K562 (cell line): ENCODE measurements at regions not wholly inside any gene's neighbourhood (a gene's known extent, or its start where the extent isn't known, plus 50 kb on each side); places are given as distances from the start of the nearest gene placed in this dataset.

ENCODE experiments used
- ATAC-seq: fragments of 200-7000 bp; cut with Tn5 transposase; 3 replicates; pipeline ENCODE4 v1.9.1; 2020; ENCODE audit warnings: moderate library complexity
- BruUV-seq: library from RNA; stranded (reverse); fragments of 400-500 nt; replicated peaks from 2 replicates; lab custom pipeline; 2021; lab: Mats Ljungman, UMichigan
- CTCF ChIA-PET: fragments of 300-600 bp; formaldehyde crosslinking; extraction: SDS; loops from one replicate; lab custom pipeline; 2021; ENCODE audit warnings: low intra/inter-chr PET ratio; lab: Yijun Ruan, JAX
- POLR2A ChIA-PET: fragments of 300-600, 350-650 bp; sonication (Branson Sonifier 250); formaldehyde crosslinking; extraction: SDS; loops from one replicate; lab custom pipeline; 2021; ENCODE audit warnings: antibody characterized with exemption, inconsistent platforms; lab: Yijun Ruan, JAX
- DNase-seq, 4 experiments: peaks; one replicate each; pipeline versions ENCODE4 v3.0.0 to v3.0.0-alpha.2; 2011 to 2018; ENCODE audit warnings: low spot score in 3 of 4, mixed read lengths in 3 of 4; ENCODE audit errors: extremely low read depth in 1 of 4
- FAIRE-seq: peaks from 2 replicates; lab custom pipeline; 2011; peaks lifted over from hg19 to GRCh38; lab: Jason Lieb, UNC
- H2AFZ ChIP-seq: 2 replicates; pipeline ENCODE4 v1.6.0; 2011; ENCODE audit warnings: low read depth, low read length, control low read depth, inconsistent platforms
- H3K27ac ChIP-seq: fragments of 200-600 bp; 3 replicates; pipeline ENCODE4 v1.8.0; 2011; ENCODE audit warnings: low read depth, mild to moderate bottlenecking, control low read depth, inconsistent platforms, low read length, moderate library complexity, mixed read lengths; ENCODE audit errors: extremely low read depth
- H3K27me3 ChIP-seq, 2 experiments: fragments of 300-600 bp in 1 of 2; 2 replicates in 1 of 2; 3 replicates in 1 of 2; pipeline versions ENCODE4 v1.6.0 to v1.8.0; 2011; ENCODE audit warnings: inconsistent platforms in 2 of 2, low read length in 2 of 2, mild to moderate bottlenecking in 1 of 2, mixed read lengths in 1 of 2, moderate library complexity in 1 of 2; ENCODE audit not compliant: control insufficient read depth in 2 of 2, insufficient read depth in 2 of 2
- H3K36me3 ChIP-seq: fragments of 300-600 bp; 3 replicates; pipeline ENCODE4 v1.8.0; 2011; ENCODE audit warnings: mild to moderate bottlenecking, low read length, inconsistent platforms; ENCODE audit not compliant: control insufficient read depth, insufficient read depth
- H3K4me1 ChIP-seq, 2 experiments: fragments of 200-600 bp in 1 of 2; replicated peaks in 1 of 2; 2 replicates in 1 of 2; 3 replicates in 1 of 2; pipeline versions ENCODE4 v1.5.1 to v1.8.0; 2011; ENCODE audit warnings: inconsistent platforms in 2 of 2, low read length in 2 of 2, mild to moderate bottlenecking in 1 of 2, mixed read lengths in 1 of 2, moderate library complexity in 1 of 2; ENCODE audit not compliant: control insufficient read depth in 2 of 2, insufficient read depth in 2 of 2
- H3K4me2 ChIP-seq: 2 replicates; pipeline ENCODE4 v1.6.1; 2011; ENCODE audit warnings: low read length, control low read depth, inconsistent platforms, mixed read lengths; ENCODE audit not compliant: insufficient read depth
- H3K4me3 ChIP-seq: fragments of 200-600 bp; sonication (generic), shearing (Covaris generic); 2 replicates; pipeline ENCODE4 v1.5.1; 2016; ENCODE audit warnings: control low read depth, inconsistent platforms
- H3K79me2 ChIP-seq: fragments of 200-600 bp; 3 replicates; pipeline ENCODE4 v1.8.0; 2011; ENCODE audit warnings: low read length, inconsistent platforms; ENCODE audit not compliant: control insufficient read depth, insufficient read depth
- H3K9ac ChIP-seq, 2 experiments: 2 replicates each; pipeline versions ENCODE4 v1.6.0 to v1.6.1; 2011; ENCODE audit warnings: low read depth in 2 of 2, low read length in 2 of 2, control low read depth in 1 of 2, inconsistent platforms in 1 of 2, mild to moderate bottlenecking in 1 of 2, mixed read lengths in 1 of 2; ENCODE audit not compliant: insufficient read depth in 1 of 2
- H3K9me1 ChIP-seq: one replicate; pipeline ENCODE4 v1.6.0; 2011; ENCODE audit warnings: inconsistent platforms, mild to moderate bottlenecking, low read length, moderate library complexity; ENCODE audit not compliant: control insufficient read depth, insufficient read depth
- H3K9me3 ChIP-seq: replicated peaks from 2 replicates; pipeline ENCODE4 v1.5.1; 2011; ENCODE audit warnings: low read depth, low read length, inconsistent platforms; ENCODE audit not compliant: control insufficient read depth, insufficient read depth
- H4K20me1 ChIP-seq: replicated peaks from 2 replicates; pipeline ENCODE4 v1.6.1; 2011; ENCODE audit warnings: low read length, inconsistent platforms, mixed read lengths; ENCODE audit not compliant: control insufficient read depth, insufficient read depth
- CSDE1 ChIP-seq, 2 experiments: fragments of 450-650 bp; IDR thresholded peaks; 2 replicates each; pipeline ENCODE4 v1.6.1; 2016; ENCODE audit warnings: mild to moderate bottlenecking in 1 of 2
- FOXA3 ChIP-seq, 2 experiments: fragments of 450-650 bp in 1 of 2; sonication (generic) in 1 of 2; formaldehyde crosslinking; IDR thresholded peaks in 1 of 2; conservative IDR thresholded peaks in 1 of 2; 2 replicates each; pipeline versions ENCODE4 v1.4.0 to v1.8.0; 2020 to 2022; ENCODE audit warnings: mild to moderate bottlenecking in 2 of 2, missing genetic modification reagents in 1 of 2
- HCFC1 ChIP-seq: IDR thresholded peaks from 2 replicates; pipeline ENCODE4 v1.6.1; 2012; ENCODE audit warnings: low read depth, low read length, improper control_type of control experiment
- PYGO2 ChIP-seq: fragments of 450-650 bp; IDR thresholded peaks from 2 replicates; pipeline ENCODE4 v1.6.1; 2016; ENCODE audit warnings: mild to moderate bottlenecking, missing genetic modification characterization, moderate library complexity, missing compliant biosample characterization
- RFX1 ChIP-seq: fragments of 450-650 bp; IDR thresholded peaks from 2 replicates; pipeline ENCODE4 v1.6.1; 2016; ENCODE audit warnings: mild to moderate bottlenecking, moderate library complexity
- ZNF224 ChIP-seq: sonication (generic); formaldehyde crosslinking; IDR thresholded peaks from 2 replicates; pipeline ENCODE4 v1.8.0; 2022; ENCODE audit warnings: mild to moderate bottlenecking, missing genetic modification reagents
- WGBS: fragments of 100-300 bp; shearing (Covaris generic); methylation state at CpG from one replicate; pipeline ENCODE4 v1.1.6; 2016; ENCODE audit warnings: low coverage, mixed read lengths; ENCODE audit not compliant: insufficient coverage; ENCODE audit errors: missing lambda C conversion rate; 5-methylcytosine and 5-hydroxymethylcytosine counted together
- in situ Hi-C: fragments of 300-500 bp; cut with MboI; formaldehyde crosslinking; loops from 4 replicates; pipeline ENCODE4 v1.15.0; 2018; ENCODE audit warnings: inconsistent platforms, mixed read lengths
- intact Hi-C: fragments of 100-400 bp; cut with micrococcal nuclease; formaldehyde crosslinking; loops from 2 replicates; pipeline ENCODE4 v1.14.2; 2022
- TF ChIP-seq, protein P1 (sequence below): sonication (generic); formaldehyde crosslinking; IDR thresholded peaks from 2 replicates; pipeline ENCODE4 v1.5.0; 2020; ENCODE audit warnings: missing genetic modification reagents

DNA sequence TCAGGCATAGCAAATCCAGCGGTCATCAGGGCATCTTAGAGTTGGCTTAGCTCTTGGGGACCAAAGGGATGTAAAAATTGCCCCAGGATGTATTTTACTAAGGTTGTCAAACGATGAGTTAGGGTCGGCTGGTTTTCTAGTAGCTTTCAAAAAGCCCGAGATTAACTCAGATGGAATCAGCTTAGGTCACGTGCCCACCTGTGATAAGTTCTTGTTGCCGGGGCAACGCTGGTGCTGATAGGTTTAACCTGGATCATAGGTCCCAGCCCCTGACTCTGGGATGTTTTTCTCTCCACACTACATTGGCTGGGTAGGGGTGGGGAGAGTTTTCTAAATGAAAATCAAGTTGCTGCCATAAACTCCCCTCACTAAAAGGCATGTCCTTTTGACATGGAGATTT lies 257.3 kb upstream of the SULF2 start:
- ATAC-seq (no peak), DNase-seq (no peak), FAIRE-seq (no peak)
- Histone ChIP-seq H3K9me1 (no peaks in the 10 kb centered on the region), H3K36me3 (no peaks in the 10 kb centered on the region), H4K20me1 (no peaks in the 10 kb centered on the region), H3K9ac (no peak overlapping the region), H3K27me3 (peaks cover 0 to 14% of the 10 kb centered on the region in 2 experiments; a peak in 2 of 5 replicates), H3K9me3 (no peaks in the 10 kb centered on the region), H3K27ac (no peak overlapping the region), H3K79me2 (no peaks in the 10 kb centered on the region), H3K4me2 (no peak overlapping the region), H2AFZ (no peak overlapping the region), H3K4me3 (no peak overlapping the region), H3K4me1 (no peaks in the 10 kb centered on the region)
- in situ Hi-C loops = no loop called here
- ChIA-PET CTCF (no interaction called here), POLR2A (no interaction called here)
- TF ChIP-seq PYGO2 (tag) (no peak), RFX1 (0 out of 2 replicates have a peak, but pooled peaks have one; percentile 23), HCFC1 (no peak), CSDE1 (IDR thresholded peaks at IDR 0.05) (no peak), ZNF224 (CRISPR knock-in tag) (no peak), FOXA3 (CRISPR knock-in tag; conservative IDR thresholded peaks at IDR 0.05 in 1 of 2, IDR thresholded peaks at IDR 0.05 in 1 of 2) (no peak)
- TF ChIP-seq, protein P1, sequence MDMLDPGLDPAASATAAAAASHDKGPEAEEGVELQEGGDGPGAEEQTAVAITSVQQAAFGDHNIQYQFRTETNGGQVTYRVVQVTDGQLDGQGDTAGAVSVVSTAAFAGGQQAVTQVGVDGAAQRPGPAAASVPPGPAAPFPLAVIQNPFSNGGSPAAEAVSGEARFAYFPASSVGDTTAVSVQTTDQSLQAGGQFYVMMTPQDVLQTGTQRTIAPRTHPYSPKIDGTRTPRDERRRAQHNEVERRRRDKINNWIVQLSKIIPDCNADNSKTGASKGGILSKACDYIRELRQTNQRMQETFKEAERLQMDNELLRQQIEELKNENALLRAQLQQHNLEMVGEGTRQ (CRISPR knock-in tag) = peak; percentile 53; the same call in 1 of the 2 replicates
- BruUV-seq = no TSS peak
- intact Hi-C loops = no loop called here
- 3% methylated on average over 7 of the region's 7 CpGs for WGBS
